Activated CD4-positive, alpha-beta T cell treated with anti-CD3 and anti-CD28 coated beads, Interleukin-2, Interleukin-4, amounts not matched to agents 100 ng/mL and 50 ng/mL, durations not matched to agents 16 hours and 8 hours (primary cell): ENCODE measurements at regions not wholly inside any gene's neighbourhood (a gene's known extent, or its start where the extent isn't known, plus 50 kb on each side); places are given as distances from the start of the nearest gene placed in this dataset.
"Not testable (repeated sequence)": the region's sequence is repeated elsewhere in the genome, so short reads cannot be mapped to it uniquely, and the experiment has no call there.

Source experiments
- DNase-seq: peaks from one replicate; pipeline ENCODE4 v3.0.0-alpha.2; 2020; ENCODE audit warnings: low spot score

DNA sequence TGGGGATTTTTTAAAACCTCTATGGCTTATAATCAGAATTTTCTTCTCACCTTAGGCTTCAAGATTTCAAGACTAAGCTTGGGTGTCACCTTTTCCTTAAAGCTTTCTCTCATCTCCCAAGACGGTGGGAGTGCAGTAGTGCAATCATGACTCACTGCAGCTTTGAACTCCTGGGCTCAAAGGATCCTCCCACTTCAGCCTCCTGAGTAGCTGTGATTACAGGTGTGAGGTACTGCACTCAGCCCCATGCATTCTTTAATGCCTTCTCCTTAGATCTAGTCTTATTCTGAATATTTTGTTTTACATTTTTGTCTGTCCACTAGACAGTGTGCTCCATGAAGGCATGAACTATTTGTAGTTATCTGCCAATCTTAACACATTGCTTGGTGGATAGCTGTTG, 55.7 kb upstream of the FAT3 start:
- DNase-seq, result no peak

DNA sequence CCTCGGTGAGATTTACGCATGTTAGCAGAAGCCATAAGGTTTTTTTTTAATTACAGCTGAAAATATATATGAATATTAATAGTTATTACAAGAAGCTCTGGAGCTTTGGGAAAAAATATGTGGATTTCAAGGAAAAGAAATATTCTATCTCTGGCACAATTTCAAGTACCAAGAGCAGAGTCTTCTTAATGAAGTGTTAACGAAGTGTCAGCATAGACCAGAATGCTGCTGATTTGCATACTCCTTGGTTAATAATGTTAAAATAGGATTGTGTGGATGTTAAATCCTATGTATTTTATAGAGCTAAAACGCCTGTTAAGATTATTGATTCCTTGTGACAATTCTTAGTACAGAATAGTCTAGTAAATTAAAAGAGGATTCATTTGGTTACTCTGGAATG, 57.0 kb upstream of the FAT3 start:
- no peak for DNase-seq

DNA sequence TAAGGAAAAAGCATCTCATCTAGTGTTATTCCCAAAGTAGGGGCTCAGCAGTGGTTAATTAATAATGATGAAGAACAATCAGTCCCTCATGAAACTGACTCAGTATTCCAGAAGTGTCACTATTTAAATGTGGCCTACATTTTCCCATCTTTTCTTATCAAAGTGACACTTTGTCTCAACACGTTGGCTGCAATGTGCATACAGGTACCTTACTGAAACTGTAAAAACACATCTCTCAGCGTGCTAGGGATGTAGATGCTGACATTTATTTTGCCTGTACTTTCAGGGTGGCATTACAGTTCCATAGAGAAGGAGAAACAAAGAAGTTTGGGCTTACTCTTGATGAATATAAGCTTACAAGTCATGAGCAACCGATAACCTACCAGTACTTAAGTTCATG, 58.3 kb upstream of the FAT3 start:
- DNase-seq, result no peak

GRCh38 chr11:92163879-92164278, 60.7 kb upstream of the FAT3 start:
- no peak for DNase-seq

DNA sequence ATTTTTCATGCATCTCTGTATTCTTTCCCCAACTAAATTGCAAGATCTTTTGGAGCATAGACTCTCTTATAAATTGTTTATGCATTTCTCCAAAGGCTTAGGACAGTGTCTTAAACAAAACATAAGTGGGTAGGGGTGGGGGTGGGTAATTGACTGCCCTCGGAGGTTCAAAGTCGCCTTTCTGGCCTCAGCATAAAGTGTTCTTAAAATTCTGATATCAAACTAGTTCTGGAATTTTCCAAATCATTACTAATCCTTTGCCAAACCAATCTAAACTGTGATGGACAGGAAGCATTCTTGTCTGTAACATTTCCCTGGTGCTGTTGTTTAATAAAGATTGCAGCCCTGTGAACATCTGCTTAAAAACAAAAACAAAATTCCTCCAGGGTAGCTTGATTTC, 61.8 kb upstream of the FAT3 start:
- no peak for DNase-seq

- no peak for DNase-seq
Measured at GRCh38 chr11:92159931-92160330, 64.7 kb upstream of the FAT3 start.

GRCh38 chr11:92157390-92157789, 67.2 kb upstream of the FAT3 start:
- not testable (repeated sequence) for DNase-seq

- no peak for DNase-seq
Measured at GRCh38 chr11:92154611-92155010, 70.0 kb upstream of the FAT3 start.

DNA sequence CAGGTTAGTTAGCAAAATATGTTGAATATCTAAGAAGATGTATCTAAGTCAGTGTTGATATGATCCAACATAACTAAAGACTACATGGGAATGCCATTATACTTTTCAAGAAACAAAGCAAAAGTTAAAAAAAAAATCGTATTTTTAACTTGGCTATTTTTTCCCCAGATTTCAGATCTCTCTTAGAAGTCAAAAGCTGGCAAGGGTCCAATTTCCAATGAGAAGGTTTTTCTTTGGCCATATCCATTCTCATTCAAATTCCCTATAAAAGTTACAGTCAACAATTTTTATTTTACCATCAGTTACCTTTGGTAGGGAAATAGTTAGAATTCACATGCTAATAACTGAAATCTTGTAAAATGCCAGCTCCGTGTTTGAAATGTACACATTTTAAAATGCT, 70.5 kb upstream of the FAT3 start:
- DNase-seq, result no peak

DNA sequence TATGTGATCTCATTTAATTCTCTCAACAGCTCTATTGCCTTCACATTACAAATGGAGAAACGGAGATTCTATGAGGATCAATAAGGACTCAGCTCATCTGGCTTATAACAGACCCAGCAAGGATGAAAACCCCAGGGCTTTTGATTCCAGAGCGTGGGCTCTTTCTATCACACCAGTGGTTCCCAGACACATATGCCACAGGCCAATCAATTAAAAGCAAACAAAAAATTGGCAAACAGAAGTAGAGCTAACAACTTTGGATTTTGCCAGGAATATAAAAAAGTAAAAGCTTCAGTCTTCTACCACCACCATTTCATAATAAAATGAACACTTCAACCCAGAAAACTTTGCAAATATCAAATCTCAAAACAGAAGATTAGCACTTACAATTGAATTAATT, 71.1 kb upstream of the FAT3 start:
- no peak for DNase-seq

DNA sequence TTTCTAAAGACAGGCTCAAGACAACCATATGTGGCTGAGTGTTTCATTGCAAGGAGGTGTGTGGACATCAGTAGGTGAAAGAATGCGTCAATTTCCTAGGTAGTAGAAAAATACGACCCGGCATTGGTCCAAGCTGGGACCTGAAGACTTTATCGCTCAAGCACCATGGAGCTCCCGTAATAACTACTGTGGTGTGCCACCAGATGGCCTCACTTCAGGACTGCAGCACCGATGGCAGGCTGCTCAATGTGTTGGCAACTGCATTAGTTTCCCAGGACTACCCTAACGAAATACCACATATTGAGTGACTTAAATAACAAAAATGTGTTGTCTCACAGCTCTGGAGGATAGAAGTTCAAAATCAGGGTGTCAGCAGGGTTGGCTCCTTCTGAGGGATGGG, 72.4 kb upstream of the FAT3 start:
- DNase-seq, result no peak

GRCh38 chr11:92149996-92150395, 74.6 kb upstream of the FAT3 start:
- DNase-seq, result no peak

DNA sequence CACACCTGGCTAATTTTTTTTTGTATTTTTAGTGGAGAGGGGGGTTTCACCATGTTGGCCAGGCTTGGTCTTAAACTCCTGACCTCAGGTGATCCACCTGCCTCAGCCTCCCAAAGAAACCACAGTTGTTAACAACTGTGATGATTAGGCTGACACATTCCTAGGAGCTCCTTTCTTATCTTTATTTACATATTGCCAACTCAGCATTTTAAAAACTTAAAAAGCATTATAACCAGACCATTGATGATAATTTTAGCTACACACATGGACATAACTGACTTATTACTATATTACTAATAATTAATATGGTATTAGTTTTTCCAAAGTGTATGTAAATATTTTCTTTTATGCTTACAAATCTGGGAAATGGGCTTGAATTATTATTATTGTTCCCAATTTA, 82.9 kb upstream of the FAT3 start:
- DNase-seq, result no peak

GRCh38 chr11:92141159-92141558, 83.5 kb upstream of the FAT3 start:
- no peak for DNase-seq

DNA sequence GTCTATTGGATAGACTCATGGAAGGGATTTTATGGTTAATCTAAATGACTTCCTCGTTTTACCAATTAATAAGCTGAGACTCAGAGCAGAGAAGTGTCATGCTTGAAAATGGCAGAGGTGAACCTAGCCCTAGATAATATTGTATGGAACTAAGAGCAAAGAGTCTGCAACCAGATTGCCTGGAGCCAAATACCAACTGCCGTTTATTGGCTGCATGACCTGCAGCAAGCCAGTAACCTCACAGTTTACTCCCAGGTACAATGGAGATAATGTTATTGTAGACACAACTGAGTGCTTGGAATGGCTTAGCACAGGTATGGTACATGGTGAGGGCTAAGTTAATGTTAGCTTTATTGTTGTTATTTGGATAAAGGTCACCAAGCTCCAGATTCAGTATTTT, 84.6 kb upstream of the FAT3 start:
- no peak for DNase-seq

DNA sequence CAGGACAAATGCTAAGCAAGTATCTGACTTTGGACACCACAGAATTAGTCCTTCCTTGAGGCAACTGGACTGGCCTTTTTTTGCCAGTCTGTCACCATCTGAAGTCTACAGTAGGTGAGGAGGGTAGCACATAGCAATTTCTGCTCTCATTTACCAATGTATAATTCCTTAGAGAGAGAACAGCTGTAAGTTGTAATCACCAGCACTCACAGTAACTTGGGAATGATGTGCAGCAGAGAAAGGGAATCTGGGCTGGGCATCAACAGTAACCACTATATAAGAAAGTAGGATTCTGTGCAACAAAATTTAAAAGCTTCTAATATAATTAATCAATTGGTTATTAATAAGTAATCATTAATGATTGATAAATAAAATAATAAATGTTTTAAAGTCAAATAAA, 86.3 kb upstream of the FAT3 start:
- DNase-seq, result no peak

GRCh38 chr11:92137747-92138146, 86.9 kb upstream of the FAT3 start:
- DNase-seq, result no peak

DNA sequence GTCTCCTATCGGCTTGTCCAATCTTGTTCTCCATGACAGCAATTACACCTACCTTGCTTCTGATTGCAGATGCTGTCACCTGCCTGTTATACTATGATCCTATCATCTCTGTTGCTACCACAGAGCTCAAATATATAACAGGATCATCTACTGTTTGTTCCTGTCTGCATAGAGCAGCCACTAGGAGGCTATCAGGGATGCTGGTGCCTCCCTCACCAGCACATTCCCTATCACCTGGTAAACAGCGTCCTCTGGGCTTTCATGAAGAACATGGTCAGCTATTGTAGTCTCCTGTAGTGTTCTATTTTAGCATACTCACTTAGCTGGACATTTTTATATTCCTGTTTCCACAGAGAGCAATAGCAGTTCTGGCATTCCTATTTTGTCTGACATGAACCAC, 87.8 kb upstream of the FAT3 start:
- DNase-seq, result no peak

DNA sequence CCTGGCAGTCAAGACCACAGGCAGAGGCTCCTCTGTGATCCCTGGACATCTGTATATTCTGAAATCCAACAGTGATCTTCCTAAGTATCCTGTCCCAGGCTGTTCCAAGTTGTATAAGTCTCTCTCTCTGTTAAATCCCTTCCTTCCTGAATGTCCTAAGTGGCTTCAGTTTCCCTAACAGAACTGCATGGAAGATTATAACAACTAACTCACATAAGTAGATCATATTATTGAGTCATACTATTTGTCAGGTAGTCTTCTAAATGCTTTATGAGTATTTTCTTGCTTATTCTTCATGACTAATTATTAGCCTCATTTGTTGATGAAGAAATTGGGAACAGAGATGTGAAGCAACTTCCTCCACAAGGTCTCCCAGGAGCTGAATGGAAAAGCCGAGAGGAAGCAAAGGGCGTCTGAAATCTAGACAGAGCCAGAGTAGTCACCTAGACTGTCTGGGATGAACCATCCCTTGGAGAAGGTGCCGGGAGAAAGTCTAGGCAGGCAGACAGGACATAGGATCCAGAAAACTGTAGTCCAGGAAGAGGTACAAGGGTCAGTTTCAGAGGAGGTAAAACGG, 93.2 kb upstream of the FAT3 start:
- DNase-seq, result no peak

DNA sequence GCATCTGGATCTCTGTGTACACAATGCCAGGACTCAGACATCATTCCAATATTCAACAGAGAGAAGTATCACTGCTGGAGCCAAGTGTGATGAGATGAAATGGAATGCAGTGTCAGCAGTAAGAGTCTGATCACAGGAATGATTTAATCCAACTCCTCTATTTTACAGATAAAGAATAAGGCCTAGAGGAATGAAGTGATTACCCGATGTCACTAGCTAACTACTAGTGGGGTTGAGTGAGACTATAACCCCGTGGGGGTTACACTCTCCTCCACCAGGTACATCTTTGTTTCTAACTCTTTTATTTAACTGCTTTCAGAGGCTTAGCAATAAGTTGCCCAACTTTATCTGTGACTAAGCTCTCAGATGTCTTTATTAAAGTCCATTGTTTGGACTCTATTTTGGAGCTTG, 94.2 kb upstream of the FAT3 start:
- DNase-seq, result no peak

DNA sequence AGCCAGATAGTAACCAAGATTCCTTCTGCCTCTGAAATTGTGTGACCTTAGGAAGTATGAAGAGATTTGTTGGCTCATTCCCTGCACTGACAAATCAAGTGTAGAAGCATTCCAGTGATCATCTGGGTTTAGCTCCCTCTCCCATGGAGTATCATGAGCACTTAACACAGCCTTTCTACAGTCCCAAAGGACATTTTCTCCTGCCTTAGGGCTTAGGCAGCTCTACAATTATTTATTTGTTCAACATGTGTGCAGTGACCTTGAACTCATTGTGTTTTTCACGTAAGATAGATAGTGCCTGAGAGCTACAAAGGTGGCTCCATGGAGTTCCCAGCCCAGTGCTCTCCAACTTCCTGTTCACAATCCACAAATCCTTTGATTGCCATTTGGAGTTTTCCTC, 94.8 kb upstream of the FAT3 start:
- DNase-seq, result no peak

GRCh38 chr11:92128026-92128425, 96.6 kb upstream of the FAT3 start:
- DNase-seq, result no peak

- no peak for DNase-seq
Measured at GRCh38 chr11:92125321-92125720, 99.3 kb upstream of the FAT3 start.

- no peak for DNase-seq
Measured at GRCh38 chr11:92123540-92123939, 101.1 kb upstream of the FAT3 start.

GRCh38 chr11:92122561-92122960, 102.1 kb upstream of the FAT3 start:
- no peak for DNase-seq
